Right kidney (tissue), 1 donor: ENCODE measurements at regions not wholly inside any gene's neighbourhood (a gene's known extent, or its start where the extent isn't known, plus 50 kb on each side); places are given as distances from the start of the nearest gene placed in this dataset.
"Not testable (repeated sequence)": the region's sequence is repeated elsewhere in the genome, so short reads cannot be mapped to it uniquely, and the experiment has no call there.

ENCODE experiments used
- DNase-seq: peaks from one replicate; pipeline ENCODE4 v3.0.0-alpha.2; 2016

GRCh38 chr11:3513311-3513710 is 128.5 kb downstream of the ART5 start:
- DNase-seq, result not testable (repeated sequence)

- not testable (repeated sequence) for DNase-seq
These were observed 129.0 kb downstream of the ART5 start for GRCh38 chr11:3512751-3513150.

- peak; percentile 6 for DNase-seq
These were observed 129.6 kb downstream of the ART5 start for GRCh38 chr11:3512133-3512703.

GRCh38 chr11:3511416-3512132 is 130.2 kb downstream of the ART5 start:
- DNase-seq, result not testable (repeated sequence)

DNA sequence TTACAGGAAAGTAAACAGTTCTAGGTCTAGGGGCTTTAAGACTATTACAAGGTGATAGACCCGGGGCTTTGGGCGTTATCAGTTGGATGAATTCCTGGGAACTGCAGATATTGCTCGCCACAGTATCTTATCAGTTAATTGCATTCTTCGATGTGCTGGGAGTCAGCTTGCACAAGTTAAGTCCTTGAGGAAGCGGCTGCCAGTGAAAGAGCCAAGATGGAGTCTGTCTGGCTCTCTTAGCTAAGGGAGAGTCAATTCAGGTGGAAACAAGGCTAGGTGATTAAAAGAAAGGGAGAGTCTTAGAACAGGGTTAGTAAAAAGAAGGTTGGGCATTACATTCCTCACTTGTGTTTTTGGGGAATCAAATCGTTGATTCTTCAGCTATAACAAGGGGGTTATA is 130.6 kb upstream of the ZNF195 start:
- not testable (repeated sequence) for DNase-seq

DNA sequence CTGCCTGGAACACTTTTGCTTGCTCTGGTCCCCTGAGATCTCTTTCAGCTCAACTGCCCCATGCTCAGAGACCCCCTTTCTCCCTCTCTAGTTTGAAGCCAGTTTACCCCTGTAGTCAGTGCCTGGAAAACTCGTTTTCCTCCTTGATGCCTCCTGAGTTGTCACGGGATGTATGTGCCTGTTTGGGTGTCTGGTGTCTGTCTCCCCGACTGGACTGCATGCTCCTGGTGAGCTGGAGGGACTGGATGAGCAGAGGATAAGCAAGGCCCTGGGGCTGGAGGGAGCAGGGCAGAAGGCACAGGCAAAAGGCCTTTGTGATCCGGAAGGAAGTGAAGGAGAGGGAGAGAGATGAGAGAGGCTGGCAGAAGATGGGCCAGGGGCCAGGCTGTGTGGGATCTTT is 120.3 kb upstream of the ZNF195 start:
- DNase-seq, result not testable (repeated sequence)

GRCh38 chr11:3498356-3498755 is 119.4 kb upstream of the ZNF195 start:
- not testable (repeated sequence) for DNase-seq

GRCh38 chr11:3493152-3493551 is 114.2 kb upstream of the ZNF195 start:
- not testable (repeated sequence) for DNase-seq

DNA sequence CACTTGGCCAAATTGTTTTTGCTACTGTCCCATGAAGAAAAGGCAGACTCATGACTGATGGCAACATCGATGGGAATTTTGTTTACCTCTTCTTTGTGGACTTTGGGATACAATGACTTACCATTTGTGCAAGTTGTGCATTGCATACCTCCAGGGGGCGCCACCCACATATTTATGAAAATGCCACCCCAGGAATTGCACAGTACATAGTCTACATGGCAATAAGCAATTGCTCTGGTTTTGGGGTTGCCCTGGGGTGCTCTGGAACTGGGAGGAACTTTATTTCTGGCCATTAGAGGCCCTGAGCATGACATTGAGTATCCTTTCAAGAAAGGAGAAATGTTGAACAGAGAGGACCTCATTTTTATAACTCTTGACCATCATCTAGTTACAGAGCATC is 109.1 kb upstream of the ZNF195 start:
- DNase-seq, result not testable (repeated sequence)

DNA sequence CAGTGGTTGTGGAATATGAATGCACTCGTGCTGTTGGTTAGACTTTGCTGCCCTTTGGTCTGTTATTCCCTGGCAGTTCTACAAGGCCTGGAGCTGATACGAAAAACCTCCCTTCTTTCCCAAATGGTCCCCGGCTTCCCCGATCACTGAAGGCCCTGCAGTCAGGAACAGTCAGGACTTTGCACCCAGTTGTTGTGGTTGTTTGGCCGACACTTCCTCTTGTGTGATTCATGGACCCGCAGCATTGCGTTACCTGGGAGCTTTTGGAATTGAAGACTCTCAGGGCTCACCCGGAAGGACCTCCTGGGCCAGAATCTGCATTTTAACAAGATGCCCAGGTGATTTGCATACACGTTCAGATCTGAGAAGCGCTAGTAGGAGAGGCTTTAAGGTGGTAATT is 106.8 kb upstream of the ZNF195 start:
- not testable (repeated sequence) for DNase-seq

DNA sequence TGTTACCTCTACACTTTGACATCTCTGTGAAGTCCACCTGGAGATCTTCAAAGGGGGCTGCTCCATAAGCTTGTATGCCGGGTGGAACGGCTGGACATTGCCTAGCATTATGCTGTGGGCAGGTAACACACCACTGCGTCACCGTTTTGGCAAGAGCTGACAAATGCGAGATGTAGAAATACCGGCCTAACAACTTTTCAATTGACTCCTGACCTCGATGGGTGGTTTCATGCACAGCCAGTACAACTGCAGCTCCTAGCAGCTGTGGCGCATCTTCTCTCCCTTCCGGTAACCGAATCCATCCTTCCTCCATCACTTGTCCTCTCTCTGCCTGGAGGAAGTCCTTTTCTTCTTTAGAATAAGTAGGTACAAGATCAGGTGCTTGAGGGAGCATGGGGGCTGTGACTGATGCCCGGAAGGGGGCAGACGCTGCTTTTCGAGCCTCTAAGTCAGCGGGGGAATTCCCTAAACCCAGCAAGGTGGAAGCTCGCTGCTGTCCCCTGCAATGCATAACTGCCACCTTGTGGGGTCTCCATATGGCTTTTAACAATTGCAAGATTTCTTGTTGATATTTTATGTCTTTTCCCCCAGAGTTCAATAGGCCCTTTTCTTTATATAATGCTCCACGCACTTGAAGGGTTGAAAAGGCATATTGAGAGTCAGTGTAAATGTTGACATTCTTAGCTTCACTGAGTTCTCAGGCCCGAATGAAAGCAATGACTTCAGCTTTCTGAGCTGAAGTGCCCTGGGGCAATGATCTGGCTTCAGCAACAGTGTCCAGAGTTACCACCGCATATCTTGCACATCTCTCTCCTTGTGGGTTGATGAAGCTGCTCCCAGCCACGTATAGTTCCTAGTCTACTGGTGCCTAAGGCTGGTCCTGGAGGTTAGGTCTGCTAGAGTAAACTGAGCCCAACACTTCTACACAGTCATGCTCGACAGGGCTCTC is 98.3 kb upstream of the ZNF195 start:
- DNase-seq, result peak; percentile 26

DNA sequence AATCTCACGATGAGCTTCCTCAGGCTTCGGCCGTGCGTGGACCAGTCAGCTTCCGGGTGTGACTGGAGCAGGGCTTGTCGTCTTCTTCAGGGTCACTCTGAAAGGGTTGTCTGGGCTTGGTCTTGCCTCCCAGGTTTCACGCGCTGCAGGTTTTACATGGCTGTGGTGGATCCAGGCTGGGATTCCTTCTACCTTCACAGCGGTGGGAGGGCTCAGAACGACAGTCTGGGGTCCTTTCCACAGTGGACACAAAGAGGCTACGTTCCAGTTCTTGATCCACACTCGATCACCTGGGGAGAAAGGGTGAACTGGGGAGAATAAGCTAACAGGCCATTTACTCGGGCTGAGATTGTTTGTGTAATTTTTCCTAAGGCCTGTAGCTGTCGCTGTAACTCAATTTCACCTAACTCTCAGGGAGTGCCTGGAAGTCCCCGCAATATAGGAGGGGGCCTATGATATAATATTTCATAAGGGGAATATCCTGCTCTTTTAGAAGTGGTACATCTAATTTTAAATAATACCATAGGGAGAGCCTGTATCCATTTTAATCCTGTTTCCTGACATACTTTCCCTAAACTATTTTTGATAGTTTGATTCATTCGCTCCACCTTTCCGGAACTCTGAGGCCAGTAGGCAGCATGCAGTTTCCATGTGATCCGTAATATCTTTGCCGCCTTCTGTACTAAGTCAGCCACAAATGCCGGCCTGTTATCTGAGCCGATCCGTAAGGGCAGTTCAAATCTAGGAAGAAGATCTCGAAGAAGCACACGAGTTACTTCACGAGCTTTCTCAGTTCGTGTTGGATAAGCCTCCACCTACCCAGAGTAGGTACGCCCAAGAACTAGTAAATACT is 97.4 kb upstream of the ZNF195 start:
- not testable (repeated sequence) for DNase-seq

DNA sequence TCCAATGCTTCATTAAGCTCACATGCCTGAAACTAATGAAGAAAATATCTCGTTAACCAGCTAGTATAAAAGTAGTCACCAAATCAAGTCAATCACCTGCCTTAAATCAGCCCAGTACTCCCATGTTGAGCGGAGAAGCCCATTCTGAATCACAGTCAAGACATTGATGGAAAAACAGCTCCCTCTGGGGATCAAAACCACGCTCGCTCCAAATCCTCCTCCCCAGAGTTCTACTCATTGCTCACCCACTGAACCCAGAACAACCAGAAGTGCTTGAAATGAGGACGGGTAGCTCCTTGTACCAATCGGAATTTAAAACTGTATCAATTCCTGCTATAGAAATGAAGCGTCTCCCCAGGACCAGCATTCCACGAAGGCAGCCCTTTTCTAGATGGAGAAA is 90.0 kb upstream of the ZNF195 start:
- DNase-seq, result not testable (repeated sequence)

DNA sequence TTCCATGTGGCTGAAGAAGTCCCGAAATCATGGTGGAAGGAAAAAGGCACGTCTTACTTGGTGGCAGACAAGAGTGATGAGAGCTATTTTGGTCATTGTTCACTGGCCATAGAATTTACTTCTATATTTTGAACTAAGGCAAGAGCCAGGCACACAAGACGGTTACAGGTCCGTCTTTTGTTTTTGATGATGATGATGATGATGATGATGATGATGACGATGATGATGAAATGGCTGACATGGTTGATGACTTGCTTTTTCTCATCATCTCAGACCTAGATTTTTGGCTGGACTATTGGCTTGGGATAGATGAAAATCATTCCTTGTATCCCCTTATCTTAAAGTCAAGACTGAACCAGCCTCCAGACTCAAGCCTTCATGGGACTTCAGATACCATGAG is 88.7 kb upstream of the ZNF195 start:
- DNase-seq, result not testable (repeated sequence)

- DNase-seq, result not testable (repeated sequence)
These were observed 76.7 kb upstream of the ZNF195 start for GRCh38 chr11:3455666-3456065.

DNA sequence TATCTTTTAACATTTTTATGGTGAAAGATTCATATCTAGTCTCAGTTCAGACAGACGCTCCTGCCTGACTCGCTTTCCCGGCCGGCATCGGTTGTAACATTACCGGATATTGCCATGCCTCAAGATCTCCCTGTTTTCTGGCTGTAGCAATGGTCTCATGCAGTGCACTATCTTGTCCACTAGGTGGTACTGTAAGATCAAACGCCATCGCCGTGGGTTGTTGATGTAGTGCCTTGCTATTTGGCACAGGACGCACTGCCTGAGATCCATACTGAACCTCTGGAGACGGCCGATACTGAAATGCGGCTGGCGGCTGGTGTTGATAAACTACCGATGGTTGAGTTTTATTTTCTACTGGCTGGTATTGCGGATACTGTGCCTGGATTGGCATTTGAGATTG is 75.9 kb upstream of the ZNF195 start:
- not testable (repeated sequence) for DNase-seq

- not testable (repeated sequence) for DNase-seq
These were observed 74.8 kb upstream of the ZNF195 start for GRCh38 chr11:3453596-3454256.

DNA sequence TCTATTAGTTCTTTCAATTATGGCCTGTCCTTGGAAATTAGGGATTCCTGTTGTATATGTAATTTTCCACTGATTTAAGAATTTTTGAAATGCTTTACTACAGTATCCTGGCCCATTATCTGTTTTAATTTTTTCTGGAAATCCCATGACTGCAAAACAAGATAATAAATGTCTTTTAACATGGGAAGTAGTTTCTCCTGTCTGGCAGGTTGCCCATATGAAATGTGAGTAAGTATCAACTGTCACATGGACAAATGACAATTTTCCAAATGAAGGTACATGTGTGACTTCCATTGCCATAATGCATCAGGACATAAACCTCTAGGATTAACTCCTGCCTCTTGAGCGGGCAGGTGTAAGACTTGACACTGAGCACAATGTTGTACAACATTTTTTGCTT is 71.9 kb upstream of the ZNF195 start:
- not testable (repeated sequence) for DNase-seq

DNA sequence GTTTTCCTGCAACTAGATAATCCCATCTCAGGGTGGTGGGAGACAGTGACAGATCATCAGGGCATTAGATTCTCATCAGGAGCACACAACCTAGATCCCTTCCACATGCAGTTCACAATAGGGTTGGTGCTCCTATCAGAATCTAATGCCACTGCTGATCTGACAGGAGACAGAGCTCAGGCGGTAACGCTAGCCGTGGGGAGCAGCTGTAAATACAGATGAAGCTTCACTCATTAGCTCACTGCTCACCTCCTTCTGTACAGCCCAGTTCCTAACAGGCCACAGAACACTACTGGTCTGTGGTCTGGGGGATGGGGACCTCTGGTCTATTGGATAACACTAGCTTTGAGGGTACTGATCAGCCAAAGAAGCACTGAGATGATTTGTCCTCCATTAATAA is 66.6 kb upstream of the ZNF195 start:
- DNase-seq, result not testable (repeated sequence)

- not testable (repeated sequence) for DNase-seq
These were observed 65.4 kb upstream of the ZNF195 start for GRCh38 chr11:3444420-3444744.

GRCh38 chr11:3443700-3444419 is 64.9 kb upstream of the ZNF195 start:
- DNase-seq, result not testable (repeated sequence)
